HUDEP-2 (cell line): ENCODE measurements at regions not wholly inside any gene's neighbourhood (a gene's known extent, or its start where the extent isn't known, plus 50 kb on each side); places are given as distances from the start of the nearest gene placed in this dataset.
A peak's percentile ranks its signal among the peaks of the same experiment; 100 is the strongest.

Experiments used
- DNase-seq, 76 experiments: peaks; one replicate each; lab custom pipeline; 2025; ENCODE audit not compliant: unreplicated experiment in 76 of 76; lab: John Stamatoyannopoulos, UW

DNA sequence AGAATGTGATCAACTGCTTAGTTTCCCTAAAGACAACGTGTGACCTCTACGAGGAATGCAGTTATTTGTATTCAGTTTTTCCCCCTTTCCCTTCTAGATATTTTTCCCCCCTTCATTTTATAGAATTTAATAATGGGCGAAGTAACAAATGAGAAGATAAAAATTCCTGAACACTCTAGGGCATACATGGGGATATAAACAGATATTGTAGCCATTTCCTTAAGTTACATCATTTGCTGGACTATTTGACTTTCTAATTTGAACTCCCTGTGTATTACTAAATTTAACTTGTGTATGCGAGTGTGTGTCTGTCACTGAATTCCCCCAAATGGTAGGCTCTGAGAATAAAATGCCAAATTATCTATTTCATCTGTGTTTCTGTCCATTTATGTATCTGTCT lies 99.0 kb upstream of the ZFP64 start:
- no peak for DNase-seq

DNA sequence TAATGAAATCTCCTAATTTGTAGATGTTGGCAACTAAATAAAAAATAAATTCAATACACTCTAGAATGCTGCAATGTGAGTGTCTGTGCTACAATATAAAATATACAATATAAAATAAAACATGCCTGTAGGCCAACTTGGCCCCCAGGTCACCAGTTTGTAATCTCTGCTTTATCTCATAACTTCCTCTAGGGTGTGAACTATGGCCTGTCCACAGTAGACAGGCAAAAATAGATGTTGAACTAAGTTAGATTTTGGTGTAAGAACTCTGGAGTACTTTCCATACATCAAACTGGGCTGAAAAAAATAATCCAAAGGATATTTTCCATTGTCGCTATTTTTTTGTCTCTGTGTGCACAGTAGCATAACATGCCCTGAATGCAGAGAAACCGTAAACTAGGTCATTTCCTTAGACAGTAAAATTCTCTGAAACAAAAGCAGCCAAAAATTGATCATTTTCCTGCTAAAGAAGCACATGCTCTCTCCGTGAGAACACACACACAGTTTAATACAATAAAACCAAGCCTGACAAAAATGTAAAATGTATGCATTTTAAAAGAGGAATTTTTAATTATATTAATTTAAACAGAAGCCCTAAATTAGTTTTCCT lies 98.5 kb upstream of the ZFP64 start:
- no peak for DNase-seq

DNA sequence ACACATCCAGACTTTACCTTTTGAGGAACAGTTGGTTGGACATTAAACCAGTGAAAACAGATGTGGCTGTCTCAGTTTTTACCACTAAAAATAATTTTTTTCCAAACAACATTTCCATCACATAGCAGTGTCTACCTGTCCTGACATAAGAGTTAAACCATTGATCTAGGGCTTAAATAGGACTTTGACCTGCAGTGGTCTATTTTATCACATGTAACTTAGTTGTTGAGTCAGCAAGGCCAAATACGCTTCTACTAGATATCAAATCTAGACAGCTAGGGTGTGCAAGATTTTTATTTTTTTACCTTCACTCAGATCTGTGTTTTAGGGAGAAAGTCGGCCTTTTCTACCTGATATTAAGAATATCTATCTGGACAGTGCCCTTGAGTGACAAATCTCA lies 88.8 kb upstream of the ZFP64 start:
- DNase-seq, result no peak

DNA sequence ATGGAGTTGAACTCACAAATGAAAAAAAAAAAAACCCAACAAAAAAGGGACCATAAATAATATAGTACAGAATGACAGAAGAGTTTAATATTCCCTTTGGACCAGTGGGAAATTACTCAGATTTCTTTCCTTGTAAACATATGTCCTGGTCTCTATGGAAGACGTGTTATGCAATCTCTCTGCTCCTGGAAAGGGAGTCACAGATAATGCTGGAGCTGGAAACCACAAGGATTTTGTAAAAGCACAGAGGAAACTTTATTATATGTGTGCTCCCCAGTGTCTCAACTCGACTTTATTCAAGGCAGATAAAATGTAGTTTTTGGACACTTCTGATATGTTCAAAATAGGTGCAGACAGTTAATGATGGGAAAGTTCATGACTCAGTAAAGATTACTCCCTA lies 88.1 kb upstream of the ZFP64 start:
- DNase-seq, result no peak

DNA sequence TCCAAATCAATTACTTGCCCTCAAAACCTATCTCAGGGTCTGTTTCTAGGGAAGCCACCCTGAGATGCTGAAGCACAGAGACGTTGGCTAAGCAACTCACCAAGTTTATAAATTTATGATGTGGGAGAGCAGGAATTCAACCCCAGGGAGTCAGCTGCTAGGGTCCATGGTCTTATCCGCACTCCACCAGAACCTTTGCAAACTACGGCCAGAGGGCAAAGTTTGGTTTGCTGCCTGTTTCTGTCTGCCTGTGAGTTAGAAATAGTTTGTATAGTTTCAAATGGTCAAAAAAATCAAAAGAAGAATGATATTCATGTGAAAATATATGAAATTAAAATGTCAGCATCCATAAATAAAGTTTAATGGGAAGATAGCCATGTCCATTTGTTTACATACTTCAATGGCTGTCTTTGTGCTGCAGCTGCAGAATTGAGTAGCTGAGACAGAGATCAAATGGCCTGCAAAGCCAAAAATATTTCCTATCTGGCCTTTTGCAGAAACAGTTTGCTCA lies 83.7 kb upstream of the ZFP64 start:
- DNase-seq, result no peak

DNA sequence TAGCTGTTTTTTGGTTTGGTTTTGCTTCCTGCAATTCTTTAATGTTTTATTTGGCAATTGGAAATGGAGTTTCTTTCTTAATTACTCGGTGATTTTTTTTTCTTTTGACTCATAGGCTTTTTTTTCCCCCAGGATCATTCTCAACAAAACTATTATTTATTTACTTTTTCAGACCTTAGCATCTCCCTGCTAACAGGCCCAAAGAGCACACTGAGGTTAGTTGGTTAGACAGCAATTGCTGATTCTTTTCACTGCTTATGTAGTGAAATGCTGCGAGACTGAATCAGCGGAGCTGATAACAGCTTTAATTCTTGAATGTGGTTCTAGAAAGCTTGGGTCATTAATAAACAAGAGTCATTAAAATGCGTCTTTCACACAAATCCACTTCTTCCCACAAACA lies 79.1 kb upstream of the ZFP64 start:
- no peak for DNase-seq

DNA sequence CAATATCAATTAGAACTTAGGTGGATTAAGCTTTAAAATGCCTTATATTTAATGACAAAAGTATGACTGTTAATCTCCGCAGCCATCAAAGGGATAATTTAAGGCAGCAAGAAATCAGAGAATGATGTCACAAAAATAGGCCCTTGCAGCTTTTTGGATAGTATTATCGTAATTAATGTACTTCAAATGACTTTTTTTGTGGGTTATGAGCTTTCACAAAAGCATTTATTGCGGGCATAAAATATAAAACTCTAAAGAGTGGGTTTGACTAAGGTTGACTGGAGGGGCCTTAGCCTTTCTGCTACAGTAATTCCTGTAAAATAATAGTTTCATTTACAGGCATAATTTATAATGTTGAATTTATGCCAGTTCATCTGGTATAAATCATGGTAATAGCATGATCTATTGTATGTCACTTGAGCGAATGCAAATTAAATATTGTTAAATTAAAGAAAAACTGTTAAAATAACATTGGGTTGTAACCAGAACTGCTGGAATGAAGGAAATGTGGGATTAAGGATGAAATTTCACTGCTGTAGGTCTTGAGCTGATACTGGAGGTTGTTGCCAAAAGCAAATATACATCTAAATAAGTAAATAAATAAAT lies 78.5 kb upstream of the ZFP64 start:
- DNase-seq, result no peak

DNA sequence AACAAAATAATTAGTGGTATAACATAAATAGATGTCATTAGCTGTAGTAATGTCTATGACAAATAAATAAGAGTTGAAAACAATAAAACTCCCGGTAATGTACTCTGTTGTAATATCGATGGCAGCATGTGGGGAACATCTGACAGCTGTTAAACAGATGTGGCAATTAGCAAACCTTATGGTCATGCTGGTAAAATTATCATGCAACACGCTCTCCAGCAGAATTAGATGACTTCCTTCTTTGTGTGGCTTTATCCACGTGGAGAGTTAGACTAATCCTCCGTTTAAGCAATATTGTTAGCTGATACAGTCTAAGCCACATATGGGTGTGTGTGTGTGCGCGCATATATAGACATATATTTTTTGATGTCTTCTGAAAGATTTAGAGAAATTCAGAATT lies 77.7 kb upstream of the ZFP64 start:
- no peak for DNase-seq

DNA sequence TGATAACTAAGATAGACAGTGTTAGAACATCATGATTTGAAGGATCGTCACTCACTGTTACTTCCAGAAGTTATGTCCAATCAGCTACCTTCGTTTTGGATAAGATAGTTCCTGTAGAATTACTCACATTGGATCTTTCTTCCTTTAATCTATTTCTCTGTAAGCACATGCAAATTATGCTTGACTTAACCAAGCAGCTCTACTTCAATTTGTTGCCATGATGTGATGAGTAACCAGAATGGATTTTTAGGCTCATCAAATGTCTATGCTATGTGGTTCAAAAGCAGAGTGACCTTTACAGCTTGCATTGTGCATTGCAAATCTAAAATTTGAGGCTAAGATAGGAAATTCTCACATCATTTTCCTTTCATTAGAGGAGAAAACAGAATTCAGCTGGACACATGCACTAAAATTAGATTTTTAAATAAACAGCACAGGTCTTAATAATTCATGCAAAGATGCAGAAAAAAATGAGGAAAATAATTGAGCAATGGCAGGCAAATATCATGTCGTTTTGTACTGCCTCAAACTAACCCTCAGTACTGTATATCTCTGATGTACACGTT lies 76.7 kb upstream of the ZFP64 start:
- DNase-seq, result no peak

DNA sequence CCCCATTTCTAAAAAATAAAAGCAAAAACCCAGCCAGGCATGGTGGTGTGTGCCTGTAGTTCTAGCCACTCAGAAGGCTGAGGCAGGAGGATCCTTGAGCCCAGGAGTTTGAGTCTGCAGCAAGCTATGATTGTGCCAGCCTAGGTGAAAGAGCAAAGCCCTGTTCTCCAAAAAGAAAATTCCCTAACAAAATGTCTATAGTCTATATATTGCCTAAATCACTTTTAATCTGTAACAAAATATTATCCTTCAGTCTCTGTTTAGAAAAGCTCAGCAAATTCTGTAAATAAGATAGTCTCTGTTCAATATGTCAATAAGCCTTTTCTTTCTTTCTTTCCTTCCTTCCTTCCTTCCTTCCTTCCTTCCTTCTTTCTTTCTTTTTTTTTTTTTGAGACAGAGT lies 75.8 kb upstream of the ZFP64 start:
- no peak for DNase-seq

DNA sequence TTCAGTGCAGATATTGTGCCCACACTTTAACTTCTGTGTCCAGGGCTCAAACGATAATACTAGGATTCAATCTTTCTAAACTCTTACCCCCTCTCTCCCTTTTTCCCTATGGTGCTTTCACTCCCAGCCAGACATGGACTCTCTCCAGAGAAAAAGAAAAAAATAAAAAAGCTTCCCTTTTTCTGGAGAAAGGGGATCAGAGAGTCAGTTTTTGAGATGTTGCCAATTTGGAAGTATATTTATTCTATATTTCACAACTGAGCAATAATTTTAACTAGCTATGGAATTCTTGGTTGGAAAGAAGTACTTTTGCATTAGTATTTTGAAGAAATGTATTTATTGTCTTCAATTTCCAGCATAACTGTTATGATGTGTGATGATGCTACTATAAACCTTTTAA lies 72.2 kb upstream of the ZFP64 start:
- no peak for DNase-seq

DNA sequence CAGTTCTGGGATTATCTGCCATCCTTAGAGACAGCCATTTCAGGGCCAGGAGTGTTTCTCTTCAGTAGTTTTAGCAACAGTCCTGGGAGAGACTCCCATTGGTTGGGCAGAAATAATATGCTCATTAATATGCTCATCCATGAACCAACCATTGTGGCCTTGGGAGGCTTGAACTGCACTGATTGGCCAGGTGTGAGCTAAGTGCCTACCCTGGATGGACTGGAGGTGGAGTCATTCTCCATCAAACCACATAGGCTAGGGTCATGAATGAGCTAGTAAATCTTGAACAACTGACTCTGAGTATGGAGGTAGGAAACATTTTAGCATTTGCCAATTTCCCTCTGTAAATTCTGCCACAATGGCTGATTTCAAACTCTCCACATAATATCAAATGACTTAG lies 70.2 kb upstream of the ZFP64 start:
- DNase-seq, result no peak

DNA sequence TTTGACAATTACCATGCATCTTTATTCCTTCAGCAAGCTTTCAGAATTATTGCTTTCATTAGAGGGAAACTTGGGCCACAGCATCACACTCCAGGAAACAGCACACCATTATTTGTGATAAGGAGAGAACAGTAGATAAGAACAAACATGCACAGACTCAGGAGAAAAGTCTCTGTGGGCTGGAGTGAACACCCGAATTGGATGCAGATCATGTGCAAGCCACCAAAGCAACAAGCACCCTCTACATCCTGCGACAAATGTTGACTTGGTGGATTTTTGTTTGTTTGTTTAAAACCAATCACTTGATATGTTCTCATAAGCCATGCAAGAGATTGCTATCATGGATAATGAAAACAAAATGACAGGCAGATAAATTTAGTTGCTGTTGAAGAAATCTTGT lies 67.7 kb upstream of the ZFP64 start:
- no peak for DNase-seq

DNA sequence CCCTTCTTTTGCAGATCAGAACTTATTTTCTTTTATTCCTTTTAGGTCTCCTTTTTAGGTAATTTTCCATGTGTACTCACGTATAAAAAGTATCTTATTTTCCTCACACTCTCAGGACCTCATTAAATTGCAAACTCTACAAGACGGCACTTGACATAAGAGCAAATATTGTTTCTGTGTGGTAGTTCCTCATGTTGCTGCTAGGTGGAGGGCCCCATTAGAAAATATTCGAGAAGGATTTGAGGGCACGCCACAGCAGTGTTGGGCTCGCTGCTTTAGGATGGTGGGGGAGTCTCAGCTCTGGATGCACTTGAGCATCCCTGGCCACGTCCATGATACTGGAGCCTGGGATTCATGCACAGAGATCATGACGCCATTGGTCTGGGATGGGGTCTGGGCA lies 64.9 kb upstream of the ZFP64 start:
- no peak for DNase-seq

DNA sequence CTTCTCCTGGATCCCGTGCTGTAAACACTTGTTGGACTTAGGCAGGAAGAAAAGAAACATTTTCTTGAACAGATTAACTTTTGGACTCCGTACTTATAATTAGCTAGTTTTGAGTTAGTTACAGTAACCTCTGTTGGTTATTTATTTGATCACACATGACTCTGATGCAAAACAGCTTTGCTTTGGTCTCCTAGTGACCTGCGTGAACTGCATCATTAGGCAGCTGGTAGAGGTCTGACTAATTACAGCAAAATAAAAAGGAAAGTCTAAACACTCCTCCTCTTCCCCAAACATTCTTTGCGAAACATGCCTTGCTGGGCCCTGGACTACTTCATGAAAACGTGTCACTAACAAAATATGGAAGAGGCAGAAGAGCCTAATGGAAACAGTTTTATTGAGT lies 61.1 kb upstream of the ZFP64 start:
- DNase-seq, result no peak

DNA sequence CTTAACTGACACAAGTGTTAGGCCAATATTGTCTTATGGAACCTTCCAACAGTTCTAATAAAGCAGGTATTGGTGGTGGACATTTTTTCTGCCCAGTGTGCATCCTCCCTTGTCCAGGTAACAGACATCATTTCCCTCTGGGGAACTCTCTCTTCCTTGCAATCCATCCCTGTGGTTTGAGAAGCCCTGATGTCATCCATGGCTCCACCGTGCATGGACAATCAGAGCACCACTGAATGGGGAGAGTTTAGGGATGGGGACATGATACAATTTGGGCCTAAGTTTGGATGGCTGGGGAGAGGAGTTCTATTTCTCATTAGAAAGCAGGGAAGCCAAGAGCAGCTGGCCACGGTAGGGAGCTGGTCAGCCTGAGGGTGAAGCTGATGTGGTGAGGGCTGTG lies 60.2 kb upstream of the ZFP64 start:
- DNase-seq, result no peak

DNA sequence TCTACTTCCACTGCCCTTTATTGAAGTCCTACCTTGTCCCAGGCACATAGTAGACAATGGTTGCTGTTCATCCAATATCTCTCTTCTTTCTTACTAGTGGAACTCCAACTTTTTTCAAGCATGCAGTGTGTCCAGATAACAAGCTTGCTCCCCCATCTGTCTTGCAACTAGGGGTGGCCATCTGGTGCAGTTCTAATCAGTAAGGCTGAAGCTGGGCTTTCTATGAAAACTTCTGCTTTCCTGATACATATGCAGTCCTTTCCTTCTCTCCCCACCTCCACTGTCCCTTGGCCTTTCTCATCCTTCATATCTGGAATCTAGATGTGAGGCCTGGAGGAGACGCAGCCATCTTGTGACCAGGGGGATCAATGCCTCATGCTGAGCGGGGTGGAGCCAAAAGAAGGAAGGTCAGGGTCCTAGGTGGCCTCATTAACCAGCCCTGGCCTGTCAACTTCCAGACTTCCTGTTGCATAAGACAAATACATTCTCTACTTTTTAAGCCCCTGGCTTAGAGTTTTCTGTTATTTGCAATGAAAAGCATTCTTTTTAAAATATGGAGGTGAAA lies 59.6 kb upstream of the ZFP64 start:
- DNase-seq, result no peak

DNA sequence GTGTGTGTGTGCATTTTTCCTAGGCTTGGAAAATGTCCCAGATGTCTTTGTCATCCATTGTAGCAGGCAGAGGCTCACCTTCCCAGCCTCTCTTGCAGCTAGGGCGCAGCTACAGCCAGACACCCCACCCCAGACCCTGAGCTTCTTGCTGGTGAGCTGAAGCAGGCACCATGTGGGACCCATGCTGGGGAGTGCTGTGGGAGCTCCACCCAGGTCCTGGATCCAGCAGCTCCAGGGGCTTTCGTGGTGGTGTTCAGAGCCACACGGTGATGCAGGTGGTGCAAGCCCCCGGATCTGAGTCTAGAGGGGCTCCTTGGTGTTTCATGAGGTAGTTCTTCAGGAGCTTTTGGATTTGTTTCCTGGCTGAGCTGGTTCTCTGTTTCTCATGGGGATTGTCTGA lies 56.0 kb upstream of the ZFP64 start:
- DNase-seq, result no peak

DNA sequence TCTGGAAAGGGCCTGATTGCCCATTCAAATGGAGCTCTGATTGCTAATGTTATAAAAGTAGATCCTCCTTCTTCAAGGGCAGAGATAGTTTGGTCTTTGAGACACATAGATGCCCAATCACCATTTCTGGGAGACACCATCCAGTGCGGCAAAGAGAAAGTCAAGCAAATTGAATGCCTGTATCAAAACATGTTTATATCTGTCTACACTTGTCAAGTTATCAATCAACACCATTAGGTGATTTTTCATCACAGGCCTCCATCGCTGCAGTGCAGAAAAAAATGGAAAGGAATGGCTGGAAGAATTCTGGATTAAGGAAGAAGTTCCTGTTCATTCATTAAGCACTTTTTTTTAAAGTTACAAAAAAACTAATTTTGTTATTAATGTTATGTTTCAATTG lies 54.8 kb upstream of the ZFP64 start:
- DNase-seq, result no peak

DNA sequence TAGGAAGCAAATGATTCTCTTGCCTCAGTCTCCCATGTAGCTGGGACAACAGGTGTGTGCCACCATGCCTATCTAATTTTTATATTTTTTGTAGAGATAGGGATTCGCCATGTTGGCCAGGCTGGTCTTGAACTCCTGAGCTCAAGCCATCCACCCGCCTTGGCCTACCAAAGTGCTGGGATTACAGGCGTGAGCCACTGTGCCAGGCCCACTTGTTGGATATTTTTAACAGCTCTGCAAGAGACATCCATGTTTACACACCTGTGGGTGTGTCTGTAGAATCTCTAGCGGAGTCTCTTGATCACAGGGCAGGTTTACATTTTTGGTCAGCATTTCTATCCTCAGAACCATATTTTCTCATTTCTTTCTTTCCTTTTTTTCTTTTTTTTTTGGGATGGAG lies 53.1 kb upstream of the ZFP64 start:
- DNase-seq, result no peak

DNA sequence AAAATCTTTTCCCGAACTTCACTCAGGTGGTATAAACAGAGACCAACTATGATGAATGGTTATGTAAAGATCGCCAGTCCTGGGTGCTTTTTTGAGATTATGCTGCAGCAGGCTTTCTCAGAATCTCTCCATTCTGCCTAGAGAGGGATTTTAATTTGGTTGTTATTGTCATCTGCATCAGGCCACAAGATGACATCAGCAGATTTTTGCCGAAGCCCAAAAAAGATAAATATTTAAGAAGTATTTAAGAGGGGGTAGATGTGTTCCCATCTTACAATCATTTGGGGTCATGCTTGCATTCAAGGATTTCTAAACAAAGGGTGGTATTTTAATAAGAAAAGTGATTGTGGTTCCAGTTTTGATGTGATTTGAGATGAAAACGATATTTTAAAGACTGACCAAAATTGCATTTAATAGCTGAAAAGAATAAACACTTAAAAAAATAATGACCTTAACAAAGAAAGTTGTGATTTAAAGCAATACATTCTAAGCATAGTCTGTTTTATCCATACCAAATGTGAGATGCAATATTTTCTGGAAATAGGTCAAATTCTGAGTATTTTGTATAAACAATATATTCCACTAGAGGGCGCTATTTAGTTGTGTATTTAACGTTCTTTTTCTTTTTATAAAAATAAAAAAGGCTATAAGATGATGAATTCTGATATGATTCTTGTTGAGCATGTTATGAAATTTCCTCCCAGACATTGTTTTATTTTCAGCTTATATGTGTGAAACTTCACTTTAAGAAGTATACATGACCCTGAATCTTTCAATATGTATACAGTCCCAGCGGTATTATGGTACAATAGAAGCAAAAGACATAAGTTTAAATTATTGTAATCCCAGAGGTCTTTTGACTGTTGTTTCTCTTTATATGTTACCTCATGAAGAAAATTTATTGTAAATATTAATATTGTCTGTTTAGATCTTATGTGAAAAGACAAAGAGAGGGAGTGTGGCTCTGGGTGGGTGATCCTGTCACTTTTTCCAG lies 51.0 kb upstream of the ZFP64 start:
- DNase-seq, result peak in 10 of 76 experiments; percentile 1 to 12 (median 6)
